ENCODE measurements at regions not wholly inside any gene's neighbourhood (a gene's known extent, or its start where the extent isn't known, plus 50 kb on each side); places are given as distances from the start of the nearest gene placed in this dataset.

DNA sequence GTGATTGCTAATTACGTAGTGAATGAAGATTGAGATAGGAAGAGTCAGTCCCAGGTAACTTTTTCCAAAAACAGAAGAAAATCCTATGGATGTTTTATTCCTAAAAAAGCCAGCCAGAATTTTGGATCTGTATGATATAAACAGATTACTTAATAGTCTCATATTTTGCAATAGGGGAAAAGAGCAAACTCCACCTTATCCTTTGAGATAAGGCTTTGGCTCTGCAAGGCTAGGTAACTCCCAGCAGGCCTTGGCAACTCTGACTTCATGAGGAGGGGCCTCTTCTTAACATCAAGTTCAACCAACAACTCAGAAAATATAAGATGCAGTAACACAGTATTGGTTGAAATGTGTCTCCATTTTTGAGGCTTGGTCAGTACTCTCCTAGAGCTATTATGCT, 98.7 kb upstream of the SLC4A4 start:
- no peak for DNase-seq (ENCODE audit: low spot score)

GRCh38 chr4:71241501-71242288, 97.1 kb upstream of the SLC4A4 start:
- DNase-seq (ENCODE audit: low spot score), result no peak

DNA sequence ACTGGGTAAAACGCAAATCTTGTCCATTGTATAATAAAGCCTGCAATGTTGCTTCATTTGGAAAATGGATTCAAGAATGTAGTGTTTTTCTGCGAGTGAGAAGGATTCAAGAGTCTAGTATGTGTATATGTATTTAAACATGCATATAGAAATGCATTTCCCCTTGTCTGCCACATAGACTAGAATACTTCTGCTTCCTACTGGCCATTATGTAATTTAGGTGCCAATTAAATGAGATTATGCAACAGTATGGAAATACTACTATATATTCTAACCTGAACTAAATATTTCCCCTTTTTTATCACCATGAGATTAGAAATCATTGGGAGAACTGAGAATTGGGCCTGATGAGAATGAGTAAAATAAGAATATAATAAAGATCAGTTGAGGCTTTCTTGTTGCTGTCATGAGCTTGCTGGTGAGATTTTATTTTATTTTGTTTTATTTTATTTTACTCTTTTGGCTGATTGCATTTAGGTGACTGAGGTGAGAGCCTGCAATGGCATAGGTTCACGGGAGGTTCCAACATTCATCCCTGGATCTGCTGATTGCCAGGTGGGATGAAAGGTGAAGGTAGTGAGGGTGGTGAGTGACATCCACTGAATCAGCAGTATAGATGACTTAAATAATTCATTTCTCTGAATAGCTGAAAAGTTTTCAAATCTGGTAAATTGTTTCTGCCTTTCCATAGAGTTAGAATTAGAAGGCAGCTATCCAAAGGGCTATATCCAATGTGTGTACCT, 95.6 kb upstream of the SLC4A4 start:
- no peak for DNase-seq (ENCODE audit: low spot score)

- no peak for DNase-seq (ENCODE audit: low spot score)
These were observed 91.1 kb upstream of the SLC4A4 start for GRCh38 chr4:71247706-71248105.

- DNase-seq (ENCODE audit: low spot score), result no peak
These were observed 87.6 kb upstream of the SLC4A4 start for GRCh38 chr4:71251261-71251660.

GRCh38 chr4:71253545-71253944, 85.3 kb upstream of the SLC4A4 start:
- DNase-seq (ENCODE audit: low spot score), result no peak

DNA sequence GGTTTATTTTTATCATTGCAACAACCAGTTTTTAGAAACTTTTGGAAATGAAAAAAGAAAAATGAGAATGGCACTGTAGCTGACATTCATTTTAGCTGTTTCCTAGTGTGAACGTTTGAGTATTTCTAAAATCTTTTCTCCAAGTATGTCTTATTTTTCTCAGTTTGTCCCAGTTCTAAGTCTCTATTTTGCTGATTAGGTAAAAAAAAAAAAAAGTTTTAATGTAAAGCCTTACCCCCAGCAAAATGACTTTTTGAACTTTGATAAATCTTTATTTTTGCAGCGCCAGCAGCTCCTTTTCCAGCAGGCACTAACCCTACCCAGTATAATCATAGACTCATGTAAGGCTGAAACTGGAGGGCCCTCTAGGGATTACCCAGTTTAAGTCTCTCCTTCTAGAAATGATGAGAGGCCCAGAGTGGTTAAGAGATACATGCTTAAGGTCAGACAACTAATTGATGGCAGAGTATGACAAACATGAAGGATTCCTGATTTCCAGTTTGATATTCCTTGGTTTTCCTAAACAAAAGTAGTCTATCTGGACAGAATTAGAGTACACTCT, 84.3 kb upstream of the SLC4A4 start:
- no peak for DNase-seq (ENCODE audit: low spot score)

DNA sequence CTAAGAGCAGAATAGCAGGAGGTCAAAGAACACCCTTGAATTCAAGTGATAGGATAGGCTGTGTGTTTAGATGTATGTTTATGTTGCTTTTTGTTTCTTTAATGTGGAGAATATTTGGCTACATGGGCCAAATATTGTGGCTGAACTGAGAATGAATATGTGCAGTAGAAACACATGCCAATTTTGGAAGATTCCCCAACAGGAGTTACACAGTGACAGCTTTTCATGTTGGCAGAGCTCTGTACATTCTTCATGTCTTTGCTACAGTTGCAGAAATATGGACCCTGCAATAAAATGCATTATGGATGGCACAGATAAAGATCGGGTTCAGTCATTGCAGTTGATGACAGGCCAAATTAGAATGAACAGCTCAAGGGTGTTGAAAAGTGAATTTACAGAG, 82.8 kb upstream of the SLC4A4 start:
- no peak for DNase-seq (ENCODE audit: low spot score)

- DNase-seq (ENCODE audit: low spot score), result no peak
These were observed 81.1 kb upstream of the SLC4A4 start for GRCh38 chr4:71257761-71258160.

GRCh38 chr4:71258323-71258722, 80.5 kb upstream of the SLC4A4 start:
- DNase-seq (ENCODE audit: low spot score), result no peak

DNA sequence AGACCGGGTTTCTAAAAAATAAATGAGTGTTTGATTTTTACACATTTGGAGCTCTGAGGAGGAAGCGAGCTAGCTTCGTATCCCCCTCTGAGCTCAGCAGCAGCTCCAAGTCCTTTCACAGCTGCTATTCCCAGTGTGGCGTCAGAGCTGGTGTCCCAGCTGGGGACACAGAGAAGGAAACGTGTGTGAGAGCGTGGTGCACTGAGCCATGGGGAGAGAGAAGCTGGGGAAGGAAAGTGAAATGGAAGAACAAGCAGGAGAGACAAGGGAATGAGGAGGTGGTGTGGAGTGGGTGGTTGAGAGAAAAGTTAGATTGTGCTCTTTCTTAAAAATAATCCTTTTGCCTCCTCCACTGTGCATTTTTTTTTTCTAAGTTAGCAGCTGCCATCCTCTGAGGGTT, 79.5 kb upstream of the SLC4A4 start:
- no peak for DNase-seq (ENCODE audit: low spot score)

- DNase-seq (ENCODE audit: low spot score), result no peak
These were observed 78.9 kb upstream of the SLC4A4 start for GRCh38 chr4:71259911-71260331.

DNA sequence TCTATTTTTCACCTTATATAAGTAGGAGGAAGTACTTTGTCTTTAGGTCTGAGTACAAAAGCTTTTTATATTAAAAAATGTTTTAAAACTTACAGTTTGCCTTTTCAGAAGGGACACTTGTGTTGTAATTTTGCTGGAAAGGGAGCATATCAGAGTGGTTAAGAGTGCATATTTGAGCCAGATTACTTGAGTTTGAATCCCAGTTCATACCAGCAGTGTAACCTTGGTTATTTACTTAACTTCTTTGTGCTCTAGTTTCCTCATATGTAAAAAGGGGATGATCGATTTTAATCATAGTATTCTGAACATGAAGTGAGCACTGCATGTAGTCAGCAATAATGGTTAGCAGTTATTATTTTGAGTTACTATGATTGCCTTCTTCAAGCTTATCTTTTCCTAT, 78.3 kb upstream of the SLC4A4 start:
- DNase-seq (ENCODE audit: low spot score), result no peak

- no peak for DNase-seq (ENCODE audit: low spot score)
These were observed 77.8 kb upstream of the SLC4A4 start for GRCh38 chr4:71261001-71261400.

GRCh38 chr4:71261633-71262121, 77.1 kb upstream of the SLC4A4 start:
- DNase-seq (ENCODE audit: low spot score), result no peak

GRCh38 chr4:71262161-71262560, 76.7 kb upstream of the SLC4A4 start:
- no peak for DNase-seq (ENCODE audit: low spot score)

DNA sequence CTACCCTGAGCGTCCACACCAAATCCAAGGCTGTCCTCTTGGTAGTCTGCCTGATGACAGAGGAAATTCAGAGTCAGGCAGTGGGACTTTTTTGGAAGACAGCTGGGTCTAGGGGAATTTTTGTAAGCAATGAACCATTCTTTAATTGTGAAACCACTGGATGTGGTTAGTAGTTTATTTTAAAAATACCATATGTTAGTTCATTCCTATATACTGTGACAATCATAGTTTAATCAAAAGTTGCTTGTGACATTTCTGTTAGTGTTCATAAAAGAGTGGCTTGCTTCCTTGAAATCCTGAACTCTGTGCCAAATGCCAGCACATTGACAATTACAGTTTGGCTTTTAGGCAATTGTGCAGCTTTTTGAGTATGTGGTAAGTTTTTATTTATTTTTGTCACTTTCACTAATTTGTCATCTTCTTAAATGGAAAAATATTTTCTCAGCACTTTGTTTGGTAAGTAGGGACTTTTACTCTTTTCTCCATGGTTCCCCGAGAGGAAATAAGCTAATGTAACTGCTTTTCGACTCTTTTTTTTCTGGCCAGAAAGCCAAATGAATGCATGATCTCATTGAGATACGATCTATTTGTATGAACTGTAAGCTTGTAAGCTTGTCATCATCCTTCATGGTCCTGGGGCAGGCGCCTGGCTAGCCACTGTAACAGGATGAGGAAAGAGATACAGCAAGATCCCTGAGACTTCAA, 72.6 kb upstream of the SLC4A4 start:
- no peak for DNase-seq (ENCODE audit: low spot score)

- DNase-seq (ENCODE audit: low spot score), result no peak
These were observed 71.6 kb upstream of the SLC4A4 start for GRCh38 chr4:71267244-71267643.

- DNase-seq (ENCODE audit: low spot score), result no peak
These were observed 70.7 kb upstream of the SLC4A4 start for GRCh38 chr4:71268166-71268565.

GRCh38 chr4:71269233-71269632, 69.6 kb upstream of the SLC4A4 start:
- DNase-seq (ENCODE audit: low spot score), result no peak

GRCh38 chr4:71270901-71271300, 67.9 kb upstream of the SLC4A4 start:
- peak; percentile 63 for DNase-seq (ENCODE audit: low spot score)

DNA sequence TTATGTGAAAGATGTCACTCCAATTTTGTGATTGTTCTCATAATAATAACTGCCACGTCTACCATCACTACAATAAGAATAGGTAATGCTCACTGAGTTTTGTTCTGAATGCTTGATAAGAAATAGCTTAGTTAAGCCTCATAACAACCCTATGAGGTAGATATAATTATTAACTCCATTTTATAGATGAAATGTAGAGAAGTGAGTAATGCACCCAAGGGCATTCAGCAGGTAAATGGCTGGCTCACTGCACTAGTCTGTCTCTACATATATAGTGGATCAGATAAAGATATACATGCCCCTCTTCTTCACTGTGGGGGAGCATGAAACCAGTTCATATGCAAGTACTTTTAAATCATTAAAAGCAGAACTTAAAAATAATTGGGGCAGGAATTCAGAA, 65.8 kb upstream of the SLC4A4 start:
- no peak for DNase-seq (ENCODE audit: low spot score)

DNA sequence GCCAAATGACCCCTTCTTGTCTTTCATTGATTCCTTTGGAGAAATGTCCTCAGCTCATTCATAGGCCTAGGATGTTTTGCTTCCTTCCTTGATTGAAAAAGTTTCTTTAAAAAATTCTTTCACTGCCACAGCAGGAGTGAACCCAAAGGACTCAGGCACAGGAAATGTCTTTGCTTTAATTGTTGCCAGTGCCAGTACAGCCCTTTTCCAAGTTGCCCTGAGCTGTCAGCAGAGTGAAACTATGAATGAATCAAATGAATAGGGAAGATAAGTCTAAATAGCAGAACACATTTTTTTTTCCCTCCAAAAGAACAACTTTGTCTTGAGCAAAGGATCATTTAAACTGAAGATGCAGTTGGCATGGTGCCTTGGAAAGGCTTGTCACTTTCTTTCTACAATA, 63.8 kb upstream of the SLC4A4 start:
- no peak for DNase-seq (ENCODE audit: low spot score)
